Smooth muscle cell (in vitro differentiated cells): ENCODE measurements at regions not wholly inside any gene's neighbourhood (a gene's known extent, or its start where the extent isn't known, plus 50 kb on each side); places are given as distances from the start of the nearest gene placed in this dataset.

Experiments used
- DNase-seq: peaks from one replicate; lab custom pipeline; 2025; ENCODE audit not compliant: unreplicated experiment; lab: John Stamatoyannopoulos, UW
- H2AFZ ChIP-seq: fragments of 200-600 bp; sonication (generic); 2 replicates; pipeline ENCODE4 v1.6.0; 2016; ENCODE audit warnings: antibody characterized with exemption, low read depth, mild to moderate bottlenecking
- H3F3A ChIP-seq: fragments of 200-600 bp; sonication (generic); 2 replicates; pipeline ENCODE4 v1.6.0; 2017; ENCODE audit warnings: antibody characterized with exemption, low read depth
- H3K27ac ChIP-seq: fragments of 200-600 bp; sonication (generic); 2 replicates; pipeline ENCODE4 v1.5.1; 2016; ENCODE audit warnings: low read depth, mild to moderate bottlenecking
- H3K27me3 ChIP-seq: fragments of 200-600 bp; sonication (generic); 2 replicates; pipeline ENCODE4 v1.6.1; 2016; ENCODE audit warnings: low read depth, mild to moderate bottlenecking
- H3K36me3 ChIP-seq: fragments of 200-600 bp; sonication (generic); 2 replicates; pipeline ENCODE4 v1.5.1; 2016; ENCODE audit warnings: low read depth
- H3K4me1 ChIP-seq: fragments of 200-600 bp; sonication (generic); 2 replicates; pipeline ENCODE4 v1.5.1; 2016; ENCODE audit warnings: low read depth
- H3K4me2 ChIP-seq: fragments of 200-600 bp; sonication (generic); 2 replicates; pipeline ENCODE4 v1.6.0; 2016; ENCODE audit warnings: mild to moderate bottlenecking
- H3K4me3 ChIP-seq: fragments of 200-600 bp; sonication (generic); 2 replicates; pipeline ENCODE4 v1.5.1; 2016; ENCODE audit warnings: mild to moderate bottlenecking
- H3K79me2 ChIP-seq: fragments of 200-600 bp; sonication (generic); 2 replicates; pipeline ENCODE4 v1.6.0; 2016; ENCODE audit warnings: low read depth, mild to moderate bottlenecking
- H3K9ac ChIP-seq: fragments of 200-600 bp; sonication (generic); 2 replicates; pipeline ENCODE4 v1.6.0; 2016; ENCODE audit warnings: low read depth
- H3K9me3 ChIP-seq: fragments of 200-600 bp; sonication (generic); replicated peaks from 2 replicates; pipeline ENCODE4 v1.5.1; 2016; ENCODE audit warnings: low read depth
- H4K20me1 ChIP-seq: fragments of 200-600 bp; sonication (generic); 2 replicates; pipeline ENCODE4 v1.6.0; 2016; ENCODE audit warnings: low read depth
- CTCF ChIP-seq: fragments of 200-600 bp; sonication (generic); IDR thresholded peaks from 2 replicates; pipeline ENCODE4 v1.5.1; 2017; ENCODE audit warnings: borderline replicate concordance, mild to moderate bottlenecking, antibody characterized with exemption; ENCODE audit not compliant: insufficient read depth, poor library complexity, severe bottlenecking
- WGBS: methylation state at CpG from one replicate; pipeline ENCODE4 v1.1.7; 2016; ENCODE audit warnings: low lambda C conversion rate; 5-methylcytosine and 5-hydroxymethylcytosine counted together

DNA sequence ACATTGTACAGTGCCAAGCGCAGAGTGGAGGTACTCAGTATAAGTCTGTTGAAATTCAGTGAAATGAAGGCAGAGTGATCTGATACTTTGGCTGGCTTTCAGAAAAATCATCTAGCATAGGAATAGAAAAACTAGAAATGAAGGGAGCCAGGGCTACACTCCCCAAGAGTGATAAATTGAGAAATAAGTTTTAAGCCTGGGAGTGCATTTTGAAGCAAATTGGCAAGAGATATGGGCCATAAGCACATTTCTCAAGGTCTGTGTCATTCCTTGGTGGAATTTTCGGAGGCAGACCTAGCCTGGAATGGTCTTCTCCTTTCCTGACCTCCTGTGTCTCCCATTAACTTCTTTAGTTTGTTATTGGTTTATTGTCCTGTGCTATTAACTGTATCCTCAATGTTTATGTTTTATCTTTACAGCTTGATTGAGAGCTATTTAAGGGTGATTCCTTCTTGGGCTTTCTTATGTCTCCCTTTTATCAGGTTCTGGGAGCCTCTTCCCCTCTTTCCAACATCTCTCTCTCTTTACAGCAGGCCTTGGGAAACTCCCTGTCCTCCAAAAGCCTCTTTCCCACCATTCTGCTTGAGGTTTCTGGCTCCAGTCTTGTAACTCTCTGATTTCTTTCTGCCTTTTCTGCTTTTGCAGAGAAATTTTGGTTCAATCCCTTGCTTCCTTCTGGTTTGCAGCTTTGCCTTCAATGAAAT lies 649.5 kb downstream of the SLC4A3 start:
- no peaks in the 10 kb centered on the region for H4K20me1 ChIP-seq
- WGBS = 83% methylated on average over 2 of the region's 2 CpGs
- H3K9ac ChIP-seq = no peak overlapping the region
- peaks cover 15% of the 10 kb centered on the region for H3K4me1 ChIP-seq
- H3F3A ChIP-seq = peaks cover 6% of the 10 kb centered on the region
- H3K9me3 ChIP-seq = no peaks in the 10 kb centered on the region
- DNase-seq = no peak
- no peaks in the 10 kb centered on the region for H3K36me3 ChIP-seq
- peak overlapping the region; percentile 11 for H3K4me2 ChIP-seq
- H3K79me2 ChIP-seq = no peaks in the 10 kb centered on the region
- peak overlapping the region; percentile 65 for H3K27ac ChIP-seq
- TF ChIP-seq CTCF = no peak
- no peak overlapping the region for H3K4me3 ChIP-seq
- no peaks in the 10 kb centered on the region for H3K27me3 ChIP-seq
- H2AFZ ChIP-seq = peak overlapping the region; percentile 35

DNA sequence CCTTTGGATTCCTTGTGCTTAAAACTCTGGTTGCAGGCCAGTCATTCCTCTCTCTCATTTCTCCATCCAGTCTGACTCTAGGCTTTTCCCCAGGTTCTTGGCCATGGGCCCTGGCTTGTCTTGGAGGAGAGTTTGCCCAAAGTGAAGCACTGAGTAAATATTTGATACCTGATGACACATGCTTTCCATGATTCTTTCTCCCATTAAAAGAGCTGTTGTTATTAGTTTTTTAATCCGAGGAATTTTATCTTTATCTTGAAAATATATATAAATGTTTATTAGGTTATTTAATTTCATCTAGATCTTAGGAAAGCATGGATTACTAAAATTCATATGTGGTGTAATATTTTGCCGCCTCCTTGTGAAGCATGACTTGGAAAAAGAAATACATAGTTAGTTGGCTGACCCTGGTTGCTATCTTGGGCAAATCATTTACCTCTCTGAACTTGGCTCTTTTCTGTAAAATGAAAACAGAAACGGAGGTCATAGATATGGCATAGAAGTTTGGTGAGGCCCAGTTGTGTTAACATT lies 650.1 kb downstream of the SLC4A3 start:
- H3K27ac ChIP-seq = peak overlapping the region; percentile 65
- H3K9ac ChIP-seq = no peak overlapping the region
- no peak for TF ChIP-seq CTCF
- H3K4me3 ChIP-seq = no peak overlapping the region
- no peak for DNase-seq
- no peaks in the 10 kb centered on the region for H3K9me3 ChIP-seq
- no peaks in the 10 kb centered on the region for H4K20me1 ChIP-seq
- H3K79me2 ChIP-seq = no peaks in the 10 kb centered on the region
- H3K4me2 ChIP-seq = peak overlapping the region; percentile 11
- no peaks in the 10 kb centered on the region for H3K27me3 ChIP-seq
- 82% methylated on average over 3 of the region's 3 CpGs for WGBS
- peak overlapping the region; percentile 30 for H2AFZ ChIP-seq
- H3F3A ChIP-seq = peaks cover 6% of the 10 kb centered on the region
- H3K36me3 ChIP-seq = no peaks in the 10 kb centered on the region
- H3K4me1 ChIP-seq = peaks cover 15% of the 10 kb centered on the region

- no peak for DNase-seq
- Histone ChIP-seq H3K4me1 (peaks cover 15% of the 10 kb centered on the region), H3K79me2 (no peaks in the 10 kb centered on the region), H3K4me2 (no peak overlapping the region), H3F3A (peaks cover 6% of the 10 kb centered on the region), H3K4me3 (no peak overlapping the region), H2AFZ (no peak overlapping the region), H3K27me3 (no peaks in the 10 kb centered on the region), H3K27ac (peak overlapping the region; percentile 65), H3K9ac (no peak overlapping the region), H3K36me3 (no peaks in the 10 kb centered on the region), H4K20me1 (no peaks in the 10 kb centered on the region), H3K9me3 (no peaks in the 10 kb centered on the region)
- 96% methylated on average over 2 of the region's 2 CpGs for WGBS
- TF ChIP-seq CTCF = no peak
Measured at GRCh38 chr2:220278022-220278421, 650.6 kb downstream of the SLC4A3 start.

GRCh38 chr2:220279372-220279771 lies 651.9 kb downstream of the SLC4A3 start:
- Histone ChIP-seq H3F3A (peaks cover 6% of the 10 kb centered on the region), H3K4me2 (peak overlapping the region; percentile 79), H3K27ac (peak overlapping the region; percentile 95), H2AFZ (peak overlapping the region; percentile 34), H3K4me1 (peaks cover 15% of the 10 kb centered on the region), H3K9me3 (no peaks in the 10 kb centered on the region), H3K4me3 (no peak overlapping the region), H3K27me3 (no peaks in the 10 kb centered on the region), H3K9ac (peak overlapping the region; percentile 71), H4K20me1 (no peaks in the 10 kb centered on the region), H3K79me2 (no peaks in the 10 kb centered on the region), H3K36me3 (no peaks in the 10 kb centered on the region)
- TF ChIP-seq CTCF = no peak
- WGBS = 6% methylated on average over 2 of the region's 2 CpGs
- no peak for DNase-seq
